Activated CD4-positive, alpha-beta memory T cell treated with anti-CD3 and anti-CD28 coated beads, Interleukin-2, amount 10 ng/mL, durations not matched to agents 7 days and 5 days (primary cell): ENCODE measurements at regions not wholly inside any gene's neighbourhood (a gene's known extent, or its start where the extent isn't known, plus 50 kb on each side); places are given as distances from the start of the nearest gene placed in this dataset.

ENCODE experiments used
- CTCF ChIA-PET: fragments of 350-600 bp; sonication (Branson Sonifier 250); formaldehyde crosslinking; loops from one replicate; lab custom pipeline; 2021; ENCODE audit warnings: antibody characterized with exemption, inconsistent platforms; lab: Charles Lee
- POLR2A ChIA-PET: fragments of 350-600 bp; sonication (Branson Sonifier 250); formaldehyde crosslinking; loops from one replicate; lab custom pipeline; 2021; ENCODE audit warnings: antibody characterized with exemption; lab: Charles Lee
- DNase-seq: peaks from one replicate; pipeline ENCODE4 v3.0.0-alpha.2; 2020
- H3K27ac Mint-ChIP-seq: one replicate; pipeline ENCODE4 v1.8.0; 2021; ENCODE audit warnings: mild to moderate bottlenecking, mixed read lengths
- H3K27me3 Mint-ChIP-seq: one replicate; pipeline ENCODE4 v1.8.0; 2021; ENCODE audit warnings: mixed read lengths
- H3K36me3 Mint-ChIP-seq: one replicate; pipeline ENCODE4 v1.8.0; 2021; ENCODE audit warnings: low read depth, mixed read lengths
- H3K4me1 Mint-ChIP-seq: one replicate; pipeline ENCODE4 v1.8.0; 2021; ENCODE audit warnings: mixed read lengths
- H3K4me3 Mint-ChIP-seq: one replicate; pipeline ENCODE4 v1.8.0; 2021; ENCODE audit warnings: mild to moderate bottlenecking, mixed read lengths
- H3K9me3 Mint-ChIP-seq: one replicate; pipeline ENCODE4 v1.8.0; 2021; ENCODE audit warnings: mixed read lengths

DNA sequence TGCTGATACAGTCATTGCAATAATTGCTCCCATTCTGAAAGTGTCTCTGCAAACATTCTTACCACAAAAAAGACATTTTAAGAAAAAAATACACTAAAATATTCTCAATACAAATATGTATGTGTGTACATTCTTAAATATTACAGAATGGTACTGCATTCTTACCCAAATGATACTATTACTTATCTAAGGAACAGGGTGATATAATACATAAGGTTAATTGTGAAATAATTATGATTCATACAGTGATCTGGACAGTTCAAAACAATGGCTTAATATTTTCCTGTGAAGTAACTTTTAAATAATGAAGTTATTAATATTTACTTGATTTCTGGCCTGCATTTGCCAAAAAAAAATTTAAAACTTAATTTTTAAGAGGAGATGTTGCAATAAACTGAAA, 694.6 kb downstream of the TUSC7 start:
- no peak for DNase-seq
- ChIA-PET CTCF (no interaction called here), POLR2A (no interaction called here)
- Mint-ChIP-seq H3K4me3 (no peak overlapping the region), H3K27ac (no peak overlapping the region), H3K36me3 (no peaks in the 10 kb centered on the region), H3K9me3 (no peaks in the 10 kb centered on the region), H3K27me3 (no peaks in the 10 kb centered on the region), H3K4me1 (no peaks in the 10 kb centered on the region)

DNA sequence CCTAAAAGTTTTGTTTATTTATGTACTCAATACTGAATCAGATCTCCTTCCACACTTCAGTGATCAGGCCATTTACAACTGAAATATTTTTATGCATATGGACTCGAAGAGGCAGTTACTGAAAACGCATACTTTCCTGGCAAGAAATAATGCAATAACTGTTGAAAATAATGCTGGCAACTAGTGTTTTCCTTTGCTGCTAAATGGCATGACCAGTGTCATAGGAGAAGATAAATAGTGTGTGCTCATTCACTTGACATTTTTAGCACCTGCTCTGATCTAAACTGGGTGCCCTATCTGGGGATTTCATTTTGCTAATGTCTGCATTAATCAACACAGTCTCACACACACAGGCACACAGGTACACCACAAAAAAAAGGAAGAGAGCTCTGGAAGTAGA, 695.2 kb downstream of the TUSC7 start:
- H3K4me1 Mint-ChIP-seq, result no peaks in the 10 kb centered on the region
- ChIA-PET POLR2A (no interaction called here), CTCF (no interaction called here)

DNA sequence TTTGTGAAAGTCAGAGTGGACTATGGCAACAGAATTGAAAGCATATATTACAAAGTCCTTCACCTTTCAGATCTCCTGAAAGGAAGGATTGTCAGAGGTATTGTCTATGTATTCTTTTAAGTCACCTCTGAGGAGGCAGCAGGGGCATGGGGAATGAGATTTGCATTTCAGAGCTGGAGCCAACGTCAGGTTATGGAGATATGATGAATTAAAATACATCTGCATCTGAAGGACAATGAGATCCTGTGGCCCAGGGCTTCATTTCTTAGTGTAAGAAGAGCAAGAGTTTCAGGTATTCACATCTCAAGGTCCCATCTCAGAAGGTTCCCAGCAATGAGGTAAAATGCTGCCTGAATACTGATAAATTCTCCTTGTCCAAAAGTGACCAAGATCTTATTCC, 695.8 kb downstream of the TUSC7 start:
- CTCF ChIA-PET, result no interaction called here
- Mint-ChIP-seq H3K4me3 (no peak overlapping the region), H3K27me3 (no peaks in the 10 kb centered on the region)

More for the DNA sequence above, 695.2 kb downstream of the TUSC7 start:
- Mint-ChIP-seq H3K36me3 (no peaks in the 10 kb centered on the region), H3K9me3 (no peaks in the 10 kb centered on the region), H3K4me3 (no peak overlapping the region), H3K27ac (no peak overlapping the region), H3K27me3 (no peaks in the 10 kb centered on the region)
- DNase-seq, result no peak

GRCh38 chr3:117407317-117407716, 697.7 kb downstream of the TUSC7 start:
- Mint-ChIP-seq H3K27me3 (no peaks in the 10 kb centered on the region), H3K36me3 (no peaks in the 10 kb centered on the region), H3K9me3 (no peaks in the 10 kb centered on the region), H3K4me3 (no peak overlapping the region), H3K27ac (no peak overlapping the region), H3K4me1 (no peaks in the 10 kb centered on the region)
- POLR2A ChIA-PET, result no interaction called here
- CTCF ChIA-PET, result no interaction called here
- no peak for DNase-seq

More for the DNA sequence above, 695.8 kb downstream of the TUSC7 start:
- no peaks in the 10 kb centered on the region for H3K36me3 Mint-ChIP-seq
- DNase-seq, result no peak
- no peaks in the 10 kb centered on the region for H3K4me1 Mint-ChIP-seq
- POLR2A ChIA-PET, result no interaction called here
- no peak overlapping the region for H3K27ac Mint-ChIP-seq
- H3K9me3 Mint-ChIP-seq, result no peaks in the 10 kb centered on the region

GRCh38 chr3:117408811-117409210, 699.2 kb downstream of the TUSC7 start:
- Mint-ChIP-seq H3K27me3 (no peaks in the 10 kb centered on the region), H3K27ac (no peak overlapping the region), H3K9me3 (no peaks in the 10 kb centered on the region), H3K36me3 (no peaks in the 10 kb centered on the region), H3K4me3 (no peak overlapping the region), H3K4me1 (no peaks in the 10 kb centered on the region)
- ChIA-PET POLR2A (no interaction called here), CTCF (no interaction called here)
- DNase-seq, result no peak

DNA sequence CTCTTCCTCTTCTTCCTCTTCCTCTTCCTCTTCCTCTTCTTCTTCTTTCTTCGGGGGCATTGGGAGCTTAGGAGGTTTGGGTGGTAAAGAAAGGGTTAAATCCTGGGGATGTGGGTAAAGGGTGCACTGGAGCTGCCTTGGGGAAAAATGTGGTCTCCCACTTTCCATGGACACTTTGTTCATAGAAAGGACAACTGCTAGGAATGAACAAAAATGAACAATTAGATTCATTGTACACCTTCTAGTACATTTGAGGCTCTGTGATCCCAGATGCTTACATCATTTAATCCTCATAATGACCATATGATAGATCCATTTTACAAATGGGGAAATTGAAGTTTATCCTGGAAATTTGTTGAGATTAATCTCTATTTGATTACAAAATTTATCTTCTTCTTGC, 699.7 kb downstream of the TUSC7 start:
- CTCF ChIA-PET, result no interaction called here

GRCh38 chr3:117409701-117410459, 700.3 kb downstream of the TUSC7 start:
- H3K27ac Mint-ChIP-seq, result no peak overlapping the region
- no peak for DNase-seq
- ChIA-PET POLR2A (no interaction called here), CTCF (no interaction called here)
- no peaks in the 10 kb centered on the region for H3K4me1 Mint-ChIP-seq
- H3K36me3 Mint-ChIP-seq, result no peaks in the 10 kb centered on the region
- H3K27me3 Mint-ChIP-seq, result no peaks in the 10 kb centered on the region
- no peaks in the 10 kb centered on the region for H3K9me3 Mint-ChIP-seq
- H3K4me3 Mint-ChIP-seq, result no peak overlapping the region

More for the DNA sequence above, 699.7 kb downstream of the TUSC7 start:
- H3K36me3 Mint-ChIP-seq, result no peaks in the 10 kb centered on the region
- no peaks in the 10 kb centered on the region for H3K27me3 Mint-ChIP-seq
- H3K4me1 Mint-ChIP-seq, result no peaks in the 10 kb centered on the region
- DNase-seq, result no peak
- H3K9me3 Mint-ChIP-seq, result no peaks in the 10 kb centered on the region
- POLR2A ChIA-PET, result no interaction called here
- no peak overlapping the region for H3K4me3 Mint-ChIP-seq
- H3K27ac Mint-ChIP-seq, result no peak overlapping the region

DNA sequence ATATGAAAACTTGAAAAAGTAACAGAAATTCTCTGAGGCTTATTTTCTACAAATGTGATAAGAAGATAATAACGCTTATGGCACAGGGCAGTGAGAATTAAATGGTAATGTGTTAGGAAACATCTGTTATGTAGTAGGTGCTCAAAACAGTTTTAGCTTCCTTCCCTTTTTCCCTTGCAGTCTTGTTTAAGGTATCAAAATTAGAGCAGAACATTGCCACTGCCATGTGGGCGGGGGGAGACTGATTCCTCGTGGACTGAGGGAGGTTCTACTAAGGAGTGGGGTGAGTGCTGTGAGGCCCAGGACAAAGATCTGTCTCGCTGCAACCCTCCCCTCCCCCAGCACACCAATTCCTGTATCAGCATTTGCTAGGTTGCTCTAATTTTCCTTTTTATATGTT, 702.4 kb downstream of the TUSC7 start:
- ChIA-PET POLR2A (no interaction called here), CTCF (no interaction called here)
- Mint-ChIP-seq H3K4me1 (no peaks in the 10 kb centered on the region), H3K4me3 (no peak overlapping the region), H3K27ac (no peak overlapping the region), H3K36me3 (no peaks in the 10 kb centered on the region), H3K27me3 (no peaks in the 10 kb centered on the region), H3K9me3 (no peaks in the 10 kb centered on the region)
- no peak for DNase-seq

DNA sequence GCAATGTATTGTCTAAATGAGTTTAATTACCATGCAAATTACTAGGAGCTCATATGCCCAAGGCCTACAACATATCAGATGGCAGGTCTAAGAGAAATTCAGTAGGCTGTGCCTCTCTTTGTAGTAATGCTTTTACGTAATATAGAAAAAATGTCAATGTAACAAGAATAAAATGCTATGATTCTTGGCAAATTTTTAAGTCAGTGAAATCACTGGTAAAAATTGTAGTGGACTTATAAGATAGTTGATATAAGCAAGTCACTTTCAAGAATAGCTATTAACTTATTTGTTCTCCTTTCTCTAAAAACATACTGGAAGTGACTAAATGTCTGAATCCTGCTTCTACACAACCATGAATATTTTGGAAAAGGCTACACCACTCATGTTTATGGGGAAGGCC, 707.8 kb downstream of the TUSC7 start:
- ChIA-PET CTCF (no interaction called here), POLR2A (no interaction called here)
- Mint-ChIP-seq H3K27ac (no peak overlapping the region), H3K36me3 (no peaks in the 10 kb centered on the region), H3K4me1 (no peaks in the 10 kb centered on the region), H3K4me3 (no peak overlapping the region), H3K9me3 (no peaks in the 10 kb centered on the region), H3K27me3 (no peaks in the 10 kb centered on the region)
- DNase-seq, result no peak

- Mint-ChIP-seq H3K36me3 (no peaks in the 10 kb centered on the region), H3K27me3 (no peaks in the 10 kb centered on the region), H3K4me1 (no peaks in the 10 kb centered on the region), H3K4me3 (no peak overlapping the region), H3K27ac (no peak overlapping the region), H3K9me3 (peaks cover 3% of the 10 kb centered on the region)
- CTCF ChIA-PET, result no interaction called here
- POLR2A ChIA-PET, result no interaction called here
- no peak for DNase-seq
Observed at GRCh38 chr3:117427081-117427480, 717.5 kb downstream of the TUSC7 start.

DNA sequence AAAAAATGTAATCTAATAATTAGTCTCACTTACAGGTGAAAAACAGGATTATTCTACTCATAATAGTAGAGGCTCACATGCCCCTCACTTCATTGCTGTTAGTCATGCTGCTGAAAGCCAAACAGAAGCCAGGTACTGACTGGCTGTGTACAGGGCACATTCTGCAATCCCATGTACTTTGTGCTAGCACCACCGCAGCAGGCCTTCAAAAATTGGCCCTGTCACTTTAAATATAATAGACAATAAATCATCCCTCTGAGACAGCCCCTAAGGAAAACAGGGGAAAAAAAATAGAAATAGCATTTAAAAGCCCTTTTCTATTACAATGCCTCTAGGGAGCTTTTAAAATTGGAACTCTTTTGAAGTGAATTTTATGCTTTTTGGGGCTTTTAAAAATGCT, 723.8 kb downstream of the TUSC7 start:
- H3K4me3 Mint-ChIP-seq, result no peak overlapping the region
- CTCF ChIA-PET, result no interaction called here
- no peaks in the 10 kb centered on the region for H3K36me3 Mint-ChIP-seq
- no peak for DNase-seq
- POLR2A ChIA-PET, result no interaction called here
- no peak overlapping the region for H3K27ac Mint-ChIP-seq
- H3K27me3 Mint-ChIP-seq, result no peaks in the 10 kb centered on the region
- H3K4me1 Mint-ChIP-seq, result no peaks in the 10 kb centered on the region
- no peaks in the 10 kb centered on the region for H3K9me3 Mint-ChIP-seq

DNA sequence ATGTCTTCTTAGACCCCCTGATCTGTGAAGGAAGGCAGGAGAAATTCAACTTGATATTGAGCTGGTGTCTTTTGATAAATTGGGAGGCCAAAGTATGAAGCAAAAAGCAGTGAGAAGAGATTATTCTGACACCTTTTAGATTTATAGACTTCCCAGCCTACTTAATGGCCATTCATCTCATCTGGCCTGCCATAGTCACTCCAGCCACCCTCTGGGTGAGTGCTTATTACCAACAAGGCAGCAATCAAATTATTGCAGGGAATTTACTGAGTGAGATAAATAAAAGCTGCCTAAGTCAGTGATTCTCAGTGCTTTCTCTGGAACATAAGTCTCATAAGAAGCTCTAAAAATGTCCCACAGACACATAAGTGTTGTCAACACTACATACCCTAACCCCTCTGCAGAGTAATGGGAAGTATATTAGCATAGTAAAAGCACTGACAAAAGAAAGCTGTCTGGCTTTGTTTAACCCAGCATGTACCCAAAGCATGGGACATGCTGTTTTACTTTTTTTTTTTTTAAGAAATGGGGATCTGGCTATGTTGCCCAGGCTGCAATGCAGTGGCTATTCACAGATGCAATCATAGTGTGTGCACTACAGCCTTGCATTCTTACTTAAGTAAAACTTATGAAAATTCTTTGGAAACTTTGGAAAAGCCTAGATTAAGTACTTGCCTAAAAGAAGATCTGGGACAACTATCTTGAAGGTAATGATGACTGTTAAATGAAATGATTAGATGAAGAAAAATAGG, 725.3 kb downstream of the TUSC7 start:
- H3K27ac Mint-ChIP-seq, result no peak overlapping the region
- ChIA-PET POLR2A (no interaction called here), CTCF (no interaction called here)
- no peaks in the 10 kb centered on the region for H3K27me3 Mint-ChIP-seq
- no peak overlapping the region for H3K4me3 Mint-ChIP-seq
- no peak for DNase-seq
- H3K9me3 Mint-ChIP-seq, result no peaks in the 10 kb centered on the region
- no peaks in the 10 kb centered on the region for H3K4me1 Mint-ChIP-seq
- H3K36me3 Mint-ChIP-seq, result no peaks in the 10 kb centered on the region

DNA sequence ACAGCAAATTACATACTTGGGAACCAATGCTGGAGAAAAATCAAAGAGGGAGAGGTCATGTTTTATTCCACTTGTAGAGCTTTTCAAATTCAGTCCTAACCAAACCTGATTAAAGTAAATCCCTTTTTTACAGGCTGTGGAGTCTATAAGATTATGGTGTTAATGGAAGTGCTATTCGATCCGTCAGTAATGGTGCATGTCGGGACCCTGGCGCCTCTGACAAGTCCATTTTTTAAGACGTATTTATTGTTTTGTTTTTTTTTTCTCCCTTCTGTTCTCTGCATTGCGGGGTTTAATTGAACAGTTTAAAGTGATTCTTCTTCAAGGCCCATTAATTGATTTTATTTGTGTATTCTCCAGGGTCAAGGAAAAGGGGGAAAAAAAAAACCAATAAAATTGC, 725.9 kb downstream of the TUSC7 start:
- Mint-ChIP-seq H3K4me1 (no peaks in the 10 kb centered on the region), H3K27me3 (no peaks in the 10 kb centered on the region), H3K36me3 (no peaks in the 10 kb centered on the region), H3K27ac (no peak overlapping the region), H3K9me3 (no peaks in the 10 kb centered on the region), H3K4me3 (no peak overlapping the region)
- CTCF ChIA-PET, result no interaction called here
- DNase-seq, result no peak
- POLR2A ChIA-PET, result no interaction called here

DNA sequence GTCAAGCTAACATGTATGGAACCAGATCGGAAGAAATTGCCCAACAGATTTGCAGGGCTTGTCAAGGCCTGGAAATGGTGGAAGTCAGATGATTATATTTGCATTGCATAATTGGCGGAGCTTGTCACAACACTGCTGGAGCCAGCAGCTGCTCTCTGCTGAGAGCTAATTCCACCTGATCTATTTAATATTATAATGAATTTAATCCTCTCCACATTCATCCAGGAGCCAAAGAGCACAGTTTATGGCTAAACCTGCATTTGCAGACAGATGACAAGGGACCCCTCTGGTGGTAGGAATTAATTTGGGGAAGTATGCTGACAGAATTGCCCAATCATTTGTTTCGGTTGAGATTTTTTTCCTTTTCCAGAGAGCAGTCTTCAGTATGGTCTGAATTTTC, 730.2 kb downstream of the TUSC7 start:
- H3K27me3 Mint-ChIP-seq, result no peaks in the 10 kb centered on the region
- H3K9me3 Mint-ChIP-seq, result no peaks in the 10 kb centered on the region
- no peak overlapping the region for H3K4me3 Mint-ChIP-seq
- ChIA-PET CTCF (no interaction called here), POLR2A (no interaction called here)
- DNase-seq, result no peak
- H3K27ac Mint-ChIP-seq, result no peak overlapping the region
- no peaks in the 10 kb centered on the region for H3K4me1 Mint-ChIP-seq
- H3K36me3 Mint-ChIP-seq, result no peaks in the 10 kb centered on the region
